Muscle of leg (tissue), 3 donors: ENCODE measurements at regions not wholly inside any gene's neighbourhood (a gene's known extent, or its start where the extent isn't known, plus 50 kb on each side); places are given as distances from the start of the nearest gene placed in this dataset.
"Not testable (repeated sequence)": the region's sequence is repeated elsewhere in the genome, so short reads cannot be mapped to it uniquely, and the experiment has no call there.

Experiments
- DNase-seq: peaks from one replicate; pipeline ENCODE4 v3.0.0; 2013
- H3K27ac ChIP-seq: one replicate; pipeline ENCODE4 v1.5.1; 2013; ENCODE audit warnings: mild to moderate bottlenecking, low read length, control low read depth
- H3K27me3 ChIP-seq: one replicate; pipeline ENCODE4 v1.6.1; 2013; ENCODE audit warnings: low read length; ENCODE audit not compliant: control insufficient read depth, insufficient read depth
- H3K36me3 ChIP-seq: one replicate; pipeline ENCODE4 v1.6.1; 2013; ENCODE audit warnings: low read length; ENCODE audit not compliant: control insufficient read depth, insufficient read depth
- H3K4me1 ChIP-seq: one replicate; pipeline ENCODE4 v1.6.1; 2013; ENCODE audit warnings: low read length; ENCODE audit not compliant: control insufficient read depth, insufficient read depth
- H3K4me3 ChIP-seq: one replicate; pipeline ENCODE4 v1.5.1; 2013; ENCODE audit warnings: low read length, control low read depth
- H3K9me3 ChIP-seq: replicated peaks from 2 replicates; pipeline ENCODE4 v1.6.1; 2013; ENCODE audit warnings: low read depth, low read length; ENCODE audit not compliant: control insufficient read depth
- WGBS: methylation state at CpG from one replicate; pipeline ENCODE4 v1.1.5; 2013; ENCODE audit warnings: missing lambda C conversion rate; ENCODE audit not compliant: insufficient coverage; 5-methylcytosine and 5-hydroxymethylcytosine counted together

DNA sequence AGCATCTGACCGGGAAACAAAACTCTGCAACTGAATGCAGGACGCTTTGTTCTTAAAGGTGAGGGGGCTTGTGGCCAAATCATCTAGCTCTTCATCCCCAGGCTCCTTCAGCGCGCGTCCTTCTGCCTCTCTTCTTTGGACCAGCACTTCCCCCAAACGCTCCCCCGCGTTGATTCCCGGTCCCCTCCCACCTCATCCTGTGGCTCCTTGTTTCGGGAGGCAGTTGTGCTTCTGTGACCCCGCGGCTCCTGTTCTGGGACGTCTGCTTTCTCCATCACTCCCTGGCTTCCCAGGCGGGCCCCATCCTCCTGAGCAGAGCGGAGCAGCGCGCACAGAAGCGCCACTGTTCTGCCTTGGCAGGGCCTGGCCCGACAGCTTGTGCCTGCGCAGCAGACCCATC is 109.7 kb upstream of the ZNG1E start:
- DNase-seq, H3K4me1 ChIP-seq, H3K27me3 ChIP-seq, H3K27ac ChIP-seq, H3K9me3 ChIP-seq, H3K4me3 ChIP-seq, H3K36me3 ChIP-seq: not testable (repeated sequence)
- 50% methylated on average over 4 of the region's 20 CpGs for WGBS

DNA sequence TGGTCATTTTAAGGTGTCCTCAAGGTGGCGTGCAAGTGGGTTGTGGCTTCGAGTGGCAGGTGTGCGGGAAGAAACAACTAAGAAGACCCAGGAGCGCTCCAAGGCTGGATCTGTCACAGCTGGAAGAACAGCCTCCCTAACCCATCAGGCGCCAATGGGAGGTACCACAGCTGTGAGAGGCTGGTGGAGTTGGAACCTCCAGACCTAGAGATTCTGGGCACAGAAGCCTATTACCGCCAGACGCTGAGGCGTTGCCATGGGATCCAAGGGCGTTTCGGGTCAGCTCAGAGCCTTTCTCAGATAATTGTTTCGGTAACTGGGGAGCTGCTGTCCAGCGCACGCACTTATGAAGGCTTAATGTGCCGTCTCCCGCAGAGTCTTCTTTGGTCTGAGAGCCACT is 156.7 kb upstream of the ZNG1E start:
- not testable (repeated sequence) for H3K27me3 ChIP-seq, H3K27ac ChIP-seq, H3K36me3 ChIP-seq, H3K4me3 ChIP-seq, H3K9me3 ChIP-seq, H3K4me1 ChIP-seq, DNase-seq
- no CpG with 5 or more reads among the region's 15 CpGs for WGBS

DNA sequence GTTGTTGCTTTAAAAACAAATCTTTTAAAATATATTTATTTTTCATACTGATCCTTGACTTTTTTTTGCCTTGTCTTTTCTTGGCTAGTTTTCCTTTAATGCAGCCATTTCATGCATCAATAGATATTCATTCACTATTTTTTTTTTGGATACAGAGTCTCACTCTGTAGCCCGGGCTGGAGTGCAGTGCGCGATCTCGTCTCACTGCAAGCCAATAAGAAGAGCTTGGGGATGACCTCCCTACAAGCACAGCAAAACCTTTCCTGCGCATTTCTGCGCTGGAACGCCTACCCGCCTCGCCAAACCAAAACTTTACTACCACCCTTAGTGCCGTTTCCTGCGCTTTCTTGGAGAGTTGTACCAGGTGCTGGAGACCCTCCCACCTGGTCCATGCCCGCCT is 161.3 kb upstream of the ZNG1E start:
- WGBS, result 88% methylated on average over 9 of the region's 12 CpGs
- not testable (repeated sequence) for H3K27me3 ChIP-seq, H3K27ac ChIP-seq, DNase-seq, H3K36me3 ChIP-seq, H3K4me1 ChIP-seq, H3K4me3 ChIP-seq, H3K9me3 ChIP-seq

DNA sequence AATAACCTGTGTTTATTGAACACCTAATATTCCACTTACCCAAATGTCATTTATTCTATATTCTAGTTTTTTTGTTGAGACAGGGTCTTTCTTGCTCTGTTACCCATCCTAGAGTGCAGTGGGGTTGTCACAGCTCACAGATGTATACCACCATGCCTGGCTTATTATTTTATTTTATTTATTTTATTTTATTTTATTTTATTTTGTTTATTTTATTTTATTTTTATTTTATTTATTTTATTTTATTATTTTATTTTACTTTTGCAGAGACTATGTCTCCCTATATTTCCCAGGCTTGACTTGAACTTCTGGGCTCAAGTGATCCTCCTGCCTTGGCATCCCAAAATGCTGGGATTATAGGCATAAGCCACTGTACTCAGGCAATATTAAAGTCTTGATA is 167.8 kb upstream of the ZNG1E start:
- not testable (repeated sequence) for H3K27me3 ChIP-seq, H3K9me3 ChIP-seq, H3K36me3 ChIP-seq

DNA sequence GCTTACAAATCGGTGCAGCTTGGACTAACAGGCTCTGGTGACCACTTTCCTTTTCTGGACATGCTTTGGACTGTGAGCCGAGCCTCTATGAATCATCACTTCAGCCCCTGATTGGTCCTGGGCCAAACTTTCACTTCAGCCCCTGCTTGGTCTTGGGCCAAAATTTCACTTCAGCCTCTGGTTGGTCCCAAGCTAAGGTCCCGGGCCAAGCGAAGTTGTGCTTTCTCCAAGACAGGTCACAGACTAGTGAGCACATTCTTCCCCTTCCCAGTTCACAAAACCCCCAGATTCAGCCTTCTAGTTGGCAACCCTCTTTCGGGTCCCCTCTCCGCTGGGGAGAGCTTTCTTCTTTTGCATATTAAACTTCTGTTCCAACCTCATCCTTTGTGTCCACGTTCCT is 171.0 kb upstream of the ZNG1E start:
- H3K4me1 ChIP-seq, DNase-seq, H3K4me3 ChIP-seq, H3K27me3 ChIP-seq, H3K9me3 ChIP-seq, H3K27ac ChIP-seq, H3K36me3 ChIP-seq: not testable (repeated sequence)
- 93% methylated on average over 2 of the region's 7 CpGs for WGBS

More for the DNA sequence above, 167.8 kb upstream of the ZNG1E start:
- not testable (repeated sequence) for DNase-seq, H3K27ac ChIP-seq, H3K4me1 ChIP-seq, H3K4me3 ChIP-seq

DNA sequence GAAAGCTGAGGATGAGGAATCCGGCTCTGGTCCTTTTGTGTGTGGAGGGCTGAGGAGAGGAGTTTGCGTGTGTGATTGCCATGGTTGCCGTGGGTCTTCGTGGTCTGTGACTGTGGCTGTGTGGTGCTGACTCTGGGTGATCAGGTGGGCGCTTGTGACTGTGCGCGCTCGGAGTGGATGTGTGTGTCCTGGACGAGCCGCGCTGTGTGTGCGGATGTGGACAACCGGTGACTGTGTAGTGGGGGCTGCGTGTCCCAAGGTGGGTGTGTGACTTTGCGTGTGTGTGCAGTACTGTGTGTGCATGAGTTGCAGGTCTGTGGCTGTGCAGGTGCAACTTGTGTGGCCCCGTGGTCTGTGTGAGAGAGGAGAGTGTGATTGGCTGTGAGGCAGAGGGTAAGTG is 172.0 kb upstream of the ZNG1E start:
- no CpG with 5 or more reads among the region's 16 CpGs for WGBS
- H3K9me3 ChIP-seq, H3K4me1 ChIP-seq, DNase-seq, H3K4me3 ChIP-seq, H3K27me3 ChIP-seq, H3K27ac ChIP-seq, H3K36me3 ChIP-seq: not testable (repeated sequence)

DNA sequence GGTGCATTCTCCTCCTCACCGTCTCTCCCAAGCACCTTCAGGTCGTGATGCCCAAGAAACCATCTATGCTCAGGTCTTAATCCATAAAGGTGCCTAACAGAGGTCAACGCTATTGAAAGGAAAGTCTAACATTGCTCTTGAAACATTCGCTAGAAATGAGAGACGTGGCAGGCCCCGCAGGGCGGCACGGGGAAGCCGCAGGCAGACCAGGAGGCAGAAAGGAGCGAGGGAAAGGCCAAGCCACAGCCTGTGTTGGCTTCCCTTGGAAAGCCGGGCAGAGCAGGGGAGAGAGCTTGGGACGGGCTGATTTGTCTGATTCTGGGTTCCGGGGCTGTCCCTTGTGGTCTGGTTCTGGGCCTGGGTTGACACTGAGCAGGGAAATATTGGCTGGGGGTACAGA is 192.8 kb upstream of the ZNG1E start:
- H3K4me3 ChIP-seq, H3K27ac ChIP-seq, H3K9me3 ChIP-seq, H3K36me3 ChIP-seq, DNase-seq, H3K4me1 ChIP-seq, H3K27me3 ChIP-seq: not testable (repeated sequence)
- WGBS, result 75% methylated on average over 12 of the region's 13 CpGs

DNA sequence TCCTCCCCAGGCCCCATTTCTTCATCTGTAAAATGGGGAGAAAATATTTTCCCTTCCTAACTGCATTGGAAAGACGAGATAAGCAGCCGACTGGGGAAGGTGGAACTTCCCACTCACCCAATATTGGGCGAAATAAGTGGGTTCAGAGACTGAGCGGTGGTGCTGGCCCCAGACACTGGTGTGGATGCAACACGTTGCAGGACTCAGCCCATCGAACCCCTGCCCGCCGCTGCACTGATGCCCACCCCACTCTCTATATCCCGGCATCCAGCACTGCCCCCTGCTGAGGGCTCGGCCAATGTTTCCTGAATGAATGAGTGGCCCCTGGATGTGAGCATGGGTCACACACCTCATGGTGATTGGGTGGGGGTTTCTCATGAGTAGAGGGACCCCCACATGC is 194.4 kb upstream of the ZNG1E start:
- H3K4me1 ChIP-seq, H3K27ac ChIP-seq, H3K36me3 ChIP-seq, H3K27me3 ChIP-seq, DNase-seq, H3K9me3 ChIP-seq, H3K4me3 ChIP-seq: not testable (repeated sequence)
- 80% methylated on average over 2 of the region's 10 CpGs for WGBS

DNA sequence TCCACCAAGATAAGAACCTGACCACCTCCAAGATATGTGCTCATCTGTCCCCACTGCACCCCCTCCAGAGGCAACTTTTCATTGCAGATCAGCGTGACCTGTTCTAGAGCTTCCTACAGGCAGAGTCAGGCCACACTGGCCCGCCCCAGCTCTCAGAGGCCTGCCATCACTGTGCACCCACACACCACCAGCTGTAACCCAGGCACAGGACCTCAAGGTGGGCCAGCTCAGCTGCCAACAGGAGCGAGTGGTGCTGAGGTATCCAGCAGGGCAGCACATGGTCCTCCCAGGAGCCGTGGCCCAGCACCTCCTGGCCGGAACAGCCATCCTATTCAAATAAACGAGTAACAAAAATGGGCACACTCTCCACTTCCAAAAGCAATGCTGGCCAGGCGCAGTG is 189.9 kb upstream of the FOXD4L5 start:
- not testable (repeated sequence) for H3K36me3 ChIP-seq, H3K9me3 ChIP-seq, H3K27me3 ChIP-seq, H3K4me3 ChIP-seq, H3K4me1 ChIP-seq, DNase-seq, H3K27ac ChIP-seq
- WGBS, result 71% methylated on average over 1 of the region's 7 CpGs

DNA sequence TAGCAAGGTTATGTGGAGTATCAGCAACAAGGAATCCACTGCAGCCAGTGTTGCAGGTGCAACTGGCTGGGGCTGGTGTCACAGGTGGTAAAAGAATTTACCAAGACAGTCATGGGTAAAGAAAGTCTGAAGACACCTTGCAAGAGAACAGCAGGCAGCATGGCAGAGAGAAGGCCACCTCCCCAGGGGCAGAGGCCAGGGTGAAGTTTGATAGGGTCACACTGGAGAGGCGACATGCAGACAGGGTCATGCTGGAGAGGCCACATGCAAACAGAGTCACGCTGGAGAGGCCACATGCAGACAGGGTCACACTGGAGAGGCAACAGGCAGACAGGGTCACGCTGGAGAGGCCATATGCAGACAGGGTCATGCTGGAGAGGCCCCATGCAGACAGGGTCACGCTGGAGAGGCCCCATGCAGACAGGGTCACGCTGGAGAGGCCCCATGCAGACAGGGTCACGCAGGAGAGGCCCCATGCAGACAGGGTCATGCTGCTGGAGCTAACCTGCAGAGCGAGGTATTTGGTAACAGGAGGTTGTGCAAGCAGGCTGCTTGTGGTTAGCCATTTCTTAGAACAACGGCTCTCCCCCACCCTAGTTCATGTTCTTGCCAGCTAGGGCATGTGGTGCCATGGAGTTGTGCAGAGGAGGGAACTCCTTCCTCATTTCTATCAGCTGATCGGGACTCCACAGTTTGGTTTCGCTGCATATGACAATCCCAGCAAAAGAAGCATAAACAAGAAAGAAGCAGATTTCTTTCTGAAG is 188.2 kb upstream of the FOXD4L5 start:
- not testable (repeated sequence) for H3K27ac ChIP-seq, DNase-seq, H3K27me3 ChIP-seq, H3K36me3 ChIP-seq, H3K4me3 ChIP-seq, H3K9me3 ChIP-seq, H3K4me1 ChIP-seq
- WGBS, result 50% methylated on average over 4 of the region's 10 CpGs

DNA sequence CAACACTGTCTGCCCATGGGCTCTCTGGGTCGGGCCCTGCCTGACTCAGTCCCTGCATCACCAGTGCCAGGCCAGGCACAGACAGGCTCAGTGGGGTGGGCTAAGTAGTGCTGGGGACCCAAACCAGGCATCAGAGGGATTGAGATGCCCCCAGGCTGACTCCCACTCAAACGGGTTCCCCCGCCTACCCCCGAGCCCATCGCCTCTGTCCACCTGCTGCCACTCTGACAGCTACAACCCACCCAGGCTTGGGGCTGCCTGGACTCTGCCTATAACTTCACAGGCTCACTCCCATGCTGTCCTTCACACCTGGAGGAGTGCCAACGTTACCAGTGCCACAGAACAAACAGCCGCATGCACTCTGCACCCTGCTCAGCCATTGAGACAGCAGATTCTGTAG is 186.1 kb upstream of the FOXD4L5 start:
- not testable (repeated sequence) for H3K36me3 ChIP-seq, H3K27me3 ChIP-seq, H3K9me3 ChIP-seq, DNase-seq, H3K4me3 ChIP-seq, H3K4me1 ChIP-seq, H3K27ac ChIP-seq
- 85% methylated on average over 6 of the region's 7 CpGs for WGBS
